ENCODE measurements at regions not wholly inside any gene's neighbourhood (a gene's known extent, or its start where the extent isn't known, plus 50 kb on each side); places are given as distances from the start of the nearest gene placed in this dataset.

GRCh38 chr3:66133853-66134445 is 86.9 kb upstream of the SLC25A26 start:
- ChIA-PET CTCF (interaction anchor here (0.8 to 1.1 kb wide), 2 partner anchors 20 to 349 kb away, joined by 3 read pairs; no protein-coding TSS in a partner anchor), POLR2A (no interaction called here)
- no peak for TF ChIP-seq CTCF (IDR thresholded peaks at IDR 0.05; ENCODE audit: control extremely low read depth, extremely low read depth, low read depth, missing control alignments)
- no peak for DNase-seq (ENCODE audit: extremely low spot score)

- ChIA-PET POLR2A (no interaction called here), CTCF (interaction anchor here (0.6 to 1.1 kb wide), 3 partner anchors 20 to 1015 kb away, joined by 3 read pairs; no protein-coding TSS in a partner anchor)
- no peak for TF ChIP-seq CTCF (IDR thresholded peaks at IDR 0.05; ENCODE audit: control extremely low read depth, extremely low read depth, low read depth, missing control alignments)
- DNase-seq (ENCODE audit: extremely low spot score) = no peak
These were observed 87.6 kb upstream of the SLC25A26 start for GRCh38 chr3:66133050-66133757.

- TF ChIP-seq CTCF (IDR thresholded peaks at IDR 0.05; ENCODE audit: control extremely low read depth, extremely low read depth, low read depth, missing control alignments) = no peak
- CTCF ChIA-PET = interaction anchor here (0.8 kb wide), 1 partner anchor 26 kb away, joined by 3 read pairs; no protein-coding TSS in a partner anchor
- POLR2A ChIA-PET = no interaction called here
- no peak for DNase-seq (ENCODE audit: extremely low spot score)
These were observed 89.9 kb upstream of the MAGI1 start for GRCh38 chr3:66128623-66129022.

- POLR2A ChIA-PET = no interaction called here
- TF ChIP-seq CTCF (IDR thresholded peaks at IDR 0.05; ENCODE audit: control extremely low read depth, extremely low read depth, low read depth, missing control alignments) = no peak
- no peak for DNase-seq (ENCODE audit: extremely low spot score)
- CTCF ChIA-PET = no interaction called here
These were observed 82.6 kb upstream of the MAGI1 start for GRCh38 chr3:66121318-66121717.

GRCh38 chr3:66115858-66116654 is 77.3 kb upstream of the MAGI1 start:
- no peak for TF ChIP-seq CTCF (IDR thresholded peaks at IDR 0.05; ENCODE audit: control extremely low read depth, extremely low read depth, low read depth, missing control alignments)
- POLR2A ChIA-PET = no interaction called here
- CTCF ChIA-PET = interaction anchor here (0.7 to 1.4 kb wide), 4 partner anchors 22 to 676 kb away, joined by 3 to 5 read pairs (median 3); no protein-coding TSS in a partner anchor
- DNase-seq (ENCODE audit: extremely low spot score) = no peak

GRCh38 chr3:66113542-66113941 is 74.8 kb upstream of the MAGI1 start:
- CTCF ChIA-PET = interaction anchor here (1.0 to 1.4 kb wide), 3 partner anchors 18 to 381 kb away, joined by 3 read pairs; no protein-coding TSS in a partner anchor
- POLR2A ChIA-PET = no interaction called here
- DNase-seq (ENCODE audit: extremely low spot score) = no peak
- no peak for TF ChIP-seq CTCF (IDR thresholded peaks at IDR 0.05; ENCODE audit: control extremely low read depth, extremely low read depth, low read depth, missing control alignments)

Measured in GM10248 (cell line).